Activated B cell treated with CpG ODN at 0.5 μM for 24 hours (primary cell): ENCODE measurements at regions not wholly inside any gene's neighbourhood (a gene's known extent, or its start where the extent isn't known, plus 50 kb on each side); places are given as distances from the start of the nearest gene placed in this dataset.

ENCODE experiments used
- ATAC-seq: fragments of 200-7000 bp; cut with Tn5 transposase; one replicate; pipeline ENCODE4 v1.10.0; 2021; ENCODE audit warnings: low read depth, mild to moderate bottlenecking, moderate library complexity
- CTCF ChIA-PET: fragments of 350-600 bp; sonication (Branson Sonifier 250); formaldehyde crosslinking; loops from one replicate; lab custom pipeline; 2021; ENCODE audit warnings: antibody characterized with exemption; lab: Charles Lee
- POLR2A ChIA-PET: fragments of 350-600 bp; sonication (Branson Sonifier 250); formaldehyde crosslinking; loops from one replicate; lab custom pipeline; 2021; ENCODE audit warnings: antibody characterized with exemption; lab: Charles Lee
- DNase-seq: peaks from one replicate; pipeline ENCODE4 v3.0.0; 2022
- H3K27ac Mint-ChIP-seq: one replicate; pipeline ENCODE4 v1.8.0; 2020; ENCODE audit warnings: mixed read lengths
- H3K27me3 Mint-ChIP-seq: one replicate; pipeline ENCODE4 v1.8.0; 2021; ENCODE audit warnings: mixed read lengths
- H3K36me3 Mint-ChIP-seq: one replicate; pipeline ENCODE4 v1.8.0; 2021; ENCODE audit warnings: low read depth, mixed read lengths
- H3K4me1 Mint-ChIP-seq: one replicate; pipeline ENCODE4 v1.8.0; 2021; ENCODE audit warnings: mixed read lengths
- H3K4me3 Mint-ChIP-seq: one replicate; pipeline ENCODE4 v1.8.0; 2020; ENCODE audit warnings: mild to moderate bottlenecking, mixed read lengths
- H3K9me3 Mint-ChIP-seq: one replicate; pipeline ENCODE4 v1.8.0; 2020; ENCODE audit warnings: mixed read lengths
- CTCF ChIP-seq: fragments of 200-600 bp; IDR thresholded peaks from one replicate; pipeline ENCODE4 v1.8.0; 2022; ENCODE audit warnings: antibody characterized with exemption, mild to moderate bottlenecking
- intact Hi-C: fragments of 100-400 bp; cut with micrococcal nuclease; formaldehyde crosslinking; loops from one replicate; pipeline ENCODE4 v1.15.1; 2024

DNA sequence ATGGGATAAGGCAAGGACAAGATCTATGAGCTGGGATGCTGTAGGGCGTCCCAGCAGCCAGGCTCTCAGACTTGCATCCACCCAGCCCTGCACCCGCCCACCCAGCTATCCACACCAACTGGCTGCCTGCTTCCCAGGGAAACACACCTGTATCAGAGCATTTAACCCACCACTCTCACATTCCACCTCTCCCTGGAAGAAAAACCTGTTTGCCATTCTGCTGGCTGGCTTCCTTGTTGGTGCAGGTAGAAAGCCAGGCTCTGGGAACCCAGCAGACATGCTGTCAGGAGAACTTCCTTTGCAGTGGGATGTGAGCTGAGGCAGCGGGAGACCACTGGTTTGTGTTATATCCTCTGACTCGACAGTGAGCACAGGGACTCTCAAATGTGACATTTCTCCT, 67.0 kb downstream of the FAM241B start:
- no peaks in the 10 kb centered on the region for H3K4me1 Mint-ChIP-seq
- intact Hi-C loops: no loop called here
- ATAC-seq (no peak), DNase-seq (no peak)
- peaks cover 5% of the 10 kb centered on the region for H3K9me3 Mint-ChIP-seq
- CTCF ChIA-PET: interaction anchor here (0.6 kb wide), 1 partner anchor 18 kb away, joined by 3 read pairs; no protein-coding TSS in a partner anchor
- POLR2A ChIA-PET: no interaction called here
- H3K27me3 Mint-ChIP-seq: peaks cover 15% of the 10 kb centered on the region
- H3K27ac Mint-ChIP-seq: no peak overlapping the region
- no peak overlapping the region for H3K4me3 Mint-ChIP-seq
- TF ChIP-seq CTCF: no peak
- no peaks in the 10 kb centered on the region for H3K36me3 Mint-ChIP-seq

DNA sequence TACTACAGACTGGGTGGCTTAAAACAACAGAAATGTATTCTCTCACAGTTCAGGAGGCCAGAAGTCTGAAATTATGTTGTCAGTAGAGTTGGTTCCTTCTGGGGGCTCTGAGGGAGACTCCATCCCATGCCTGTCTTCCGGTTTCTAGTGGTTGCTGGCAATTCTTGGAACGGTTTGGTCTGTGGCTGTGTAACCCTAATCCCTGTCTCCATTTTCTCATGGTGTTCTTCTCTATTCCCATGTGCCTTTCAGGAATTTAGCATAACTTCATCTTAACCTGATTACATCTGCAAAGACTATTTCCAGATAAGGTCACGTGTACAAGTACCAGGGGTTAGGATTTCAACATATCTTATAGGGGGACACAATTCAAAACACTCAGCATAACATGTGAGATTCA, 73.2 kb downstream of the FAM241B start:
- no peak for ATAC-seq
- no peak for DNase-seq
- Mint-ChIP-seq H3K36me3 (no peaks in the 10 kb centered on the region), H3K9me3 (peaks cover 14% of the 10 kb centered on the region), H3K4me3 (no peak overlapping the region), H3K27me3 (peaks cover 16% of the 10 kb centered on the region), H3K27ac (no peak overlapping the region), H3K4me1 (no peaks in the 10 kb centered on the region)
- TF ChIP-seq CTCF: no peak
- CTCF ChIA-PET: no interaction called here
- POLR2A ChIA-PET: no interaction called here
- intact Hi-C loops: no loop called here

DNA sequence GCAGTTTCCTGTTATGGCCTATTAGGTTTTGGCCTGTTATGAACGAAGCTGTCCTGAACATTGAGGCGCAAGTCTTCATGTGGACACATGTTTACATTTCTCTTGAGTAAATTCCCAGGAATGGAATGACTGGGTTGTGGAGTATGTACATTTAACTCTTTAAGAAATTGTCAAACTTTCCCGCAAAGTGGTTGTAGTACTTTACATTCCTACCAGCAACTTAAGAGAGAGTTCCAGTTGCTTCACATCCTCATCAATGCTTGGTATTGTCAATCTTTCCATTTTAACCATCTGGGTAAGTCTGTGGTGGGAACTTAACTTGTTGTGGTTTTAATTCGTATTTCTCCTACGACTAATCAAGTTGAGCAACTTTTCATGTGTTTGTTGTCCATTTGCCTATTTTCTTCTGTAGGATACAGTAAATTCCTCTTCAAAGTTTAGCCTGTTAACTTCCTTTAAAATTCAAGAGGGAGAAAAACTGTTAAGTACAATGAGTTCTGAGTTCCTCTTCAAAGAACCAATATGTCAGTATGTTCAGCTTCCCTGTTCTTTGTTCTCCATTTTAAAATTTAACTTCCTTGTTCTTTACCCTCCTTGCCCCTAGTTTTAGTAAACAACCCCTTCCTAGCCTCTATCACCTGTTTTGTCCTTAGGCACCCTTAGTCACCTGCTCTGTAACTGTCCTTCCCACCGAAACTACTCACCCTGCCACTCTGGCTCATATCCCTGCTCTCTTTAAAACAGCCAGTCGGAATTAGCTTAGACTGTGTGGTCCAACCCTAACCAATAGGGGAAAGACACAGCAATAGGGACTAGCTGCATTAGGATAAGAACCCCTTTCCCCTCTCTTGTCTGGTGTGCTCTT, 74.0 kb downstream of the FAM241B start:
- TF ChIP-seq CTCF: no peak
- peaks cover 16% of the 10 kb centered on the region for H3K27me3 Mint-ChIP-seq
- no peaks in the 10 kb centered on the region for H3K4me1 Mint-ChIP-seq
- POLR2A ChIA-PET: no interaction called here
- H3K36me3 Mint-ChIP-seq: no peaks in the 10 kb centered on the region
- CTCF ChIA-PET: no interaction called here
- ATAC-seq (no peak), DNase-seq (no peak)
- intact Hi-C loops: no loop called here
- no peak overlapping the region for H3K4me3 Mint-ChIP-seq
- H3K9me3 Mint-ChIP-seq: peaks cover 11% of the 10 kb centered on the region
- no peak overlapping the region for H3K27ac Mint-ChIP-seq

DNA sequence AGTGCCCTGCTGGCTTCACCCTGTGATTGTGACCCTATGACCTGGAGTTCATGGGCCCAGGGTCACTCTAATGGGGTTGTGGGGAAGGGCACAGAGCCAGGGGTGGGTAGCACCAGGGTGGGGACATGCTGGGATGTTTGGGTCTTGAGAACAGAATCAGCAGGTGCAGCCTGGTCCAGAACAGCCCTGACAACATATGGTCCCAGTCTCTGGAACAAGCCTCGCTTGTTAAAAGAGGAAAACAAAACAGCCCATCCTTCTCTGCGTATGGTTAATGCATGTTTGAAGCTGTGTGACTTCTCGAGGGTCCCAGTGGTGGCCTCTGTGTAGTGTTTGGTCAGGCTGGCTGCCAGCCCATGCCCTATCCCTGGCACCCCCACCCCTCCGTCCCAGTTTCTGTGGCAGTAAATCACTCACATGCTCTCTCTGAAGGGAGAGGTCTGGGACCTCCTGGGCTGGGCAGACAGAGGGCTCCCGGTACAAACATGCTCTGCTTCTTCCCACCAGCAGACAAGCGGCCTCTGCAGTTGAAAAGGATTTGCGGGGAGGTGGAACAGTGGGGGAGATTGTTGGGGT, 79.4 kb downstream of the FAM241B start:
- DNase-seq (no peak), ATAC-seq (no peak)
- peaks cover 2% of the 10 kb centered on the region for H3K9me3 Mint-ChIP-seq
- TF ChIP-seq CTCF: no peak
- intact Hi-C loops: no loop called here
- POLR2A ChIA-PET: no interaction called here
- H3K36me3 Mint-ChIP-seq: no peaks in the 10 kb centered on the region
- peaks cover 12% of the 10 kb centered on the region for H3K27me3 Mint-ChIP-seq
- CTCF ChIA-PET: no interaction called here
- H3K4me3 Mint-ChIP-seq: no peak overlapping the region
- H3K4me1 Mint-ChIP-seq: no peaks in the 10 kb centered on the region
- H3K27ac Mint-ChIP-seq: no peak overlapping the region

GRCh38 chr10:69710008-69710888, 80.2 kb downstream of the FAM241B start:
- ATAC-seq: no peak
- no peak for TF ChIP-seq CTCF
- intact Hi-C loops: no loop called here
- H3K27ac Mint-ChIP-seq: no peak overlapping the region
- peaks cover 15% of the 10 kb centered on the region for H3K27me3 Mint-ChIP-seq
- ChIA-PET POLR2A (no interaction called here), CTCF (no interaction called here)
- no peak overlapping the region for H3K4me3 Mint-ChIP-seq
- no peaks in the 10 kb centered on the region for H3K36me3 Mint-ChIP-seq
- no peaks in the 10 kb centered on the region for H3K9me3 Mint-ChIP-seq
- no peak for DNase-seq
- no peaks in the 10 kb centered on the region for H3K4me1 Mint-ChIP-seq
